Ectodermal cell (in vitro differentiated cells): ENCODE measurements at regions not wholly inside any gene's neighbourhood (a gene's known extent, or its start where the extent isn't known, plus 50 kb on each side); places are given as distances from the start of the nearest gene placed in this dataset.

Experiments used
- H3K27ac ChIP-seq: 2 replicates; pipeline ENCODE4 v1.7.0; 2013; ENCODE audit warnings: mild to moderate bottlenecking, low read depth, low read length; ENCODE audit not compliant: insufficient read depth, poor library complexity, severe bottlenecking
- H3K27me3 ChIP-seq: 2 replicates; pipeline ENCODE4 v1.7.0; 2013; ENCODE audit warnings: mild to moderate bottlenecking, low read length; ENCODE audit not compliant: insufficient read depth, control insufficient read depth, poor library complexity, severe bottlenecking
- H3K36me3 ChIP-seq: one replicate; pipeline ENCODE4 v1.7.0; 2013; ENCODE audit warnings: low read length; ENCODE audit not compliant: control insufficient read depth, insufficient read depth
- H3K4me1 ChIP-seq: one replicate; pipeline ENCODE4 v1.7.0; 2013; ENCODE audit warnings: low read length; ENCODE audit not compliant: control insufficient read depth, insufficient read depth
- H3K4me3 ChIP-seq: 2 replicates; pipeline ENCODE4 v1.7.0; 2013; ENCODE audit warnings: low read depth, low read length, control low read depth; ENCODE audit not compliant: insufficient read depth
- H3K9me3 ChIP-seq: 2 replicates; pipeline ENCODE4 v1.7.0; 2013; ENCODE audit warnings: mild to moderate bottlenecking, low read length, moderate library complexity; ENCODE audit not compliant: control insufficient read depth
- WGBS, 2 experiments: methylation state at CpG; one replicate each; pipeline ENCODE4 v1.1.7; 2013; ENCODE audit warnings: missing lambda C conversion rate in 2 of 2; 5-methylcytosine and 5-hydroxymethylcytosine counted together

DNA sequence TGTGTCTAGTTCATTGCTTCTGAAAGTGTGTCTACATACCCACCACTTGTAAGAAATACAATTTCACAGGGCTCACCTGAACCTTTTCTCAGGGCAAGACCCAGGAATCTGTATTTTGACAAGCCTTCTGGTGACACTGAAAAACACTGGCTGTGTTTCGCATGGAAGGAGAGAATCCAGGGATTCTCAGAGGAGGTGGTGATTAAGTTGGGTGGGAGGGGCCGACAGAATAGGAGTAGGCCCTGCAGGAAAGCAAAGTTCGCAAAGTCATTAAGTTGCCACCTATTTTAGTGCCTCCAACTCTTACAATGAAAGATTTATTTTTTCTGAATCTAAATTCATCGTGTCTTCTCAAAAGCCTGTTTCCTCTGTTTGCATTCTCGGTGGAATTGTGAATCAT, 186.8 kb downstream of the FAT3 start:
- H3K27ac ChIP-seq, result no peak overlapping the region
- peaks cover 9% of the 10 kb centered on the region for H3K4me1 ChIP-seq
- no peaks in the 10 kb centered on the region for H3K27me3 ChIP-seq
- H3K9me3 ChIP-seq, result no peaks in the 10 kb centered on the region
- H3K36me3 ChIP-seq, result no peaks in the 10 kb centered on the region
- WGBS, 2 experiments, result 69 to 79% methylated on average over 4 to 5 of the region's 5 CpGs
- no peak overlapping the region for H3K4me3 ChIP-seq

DNA sequence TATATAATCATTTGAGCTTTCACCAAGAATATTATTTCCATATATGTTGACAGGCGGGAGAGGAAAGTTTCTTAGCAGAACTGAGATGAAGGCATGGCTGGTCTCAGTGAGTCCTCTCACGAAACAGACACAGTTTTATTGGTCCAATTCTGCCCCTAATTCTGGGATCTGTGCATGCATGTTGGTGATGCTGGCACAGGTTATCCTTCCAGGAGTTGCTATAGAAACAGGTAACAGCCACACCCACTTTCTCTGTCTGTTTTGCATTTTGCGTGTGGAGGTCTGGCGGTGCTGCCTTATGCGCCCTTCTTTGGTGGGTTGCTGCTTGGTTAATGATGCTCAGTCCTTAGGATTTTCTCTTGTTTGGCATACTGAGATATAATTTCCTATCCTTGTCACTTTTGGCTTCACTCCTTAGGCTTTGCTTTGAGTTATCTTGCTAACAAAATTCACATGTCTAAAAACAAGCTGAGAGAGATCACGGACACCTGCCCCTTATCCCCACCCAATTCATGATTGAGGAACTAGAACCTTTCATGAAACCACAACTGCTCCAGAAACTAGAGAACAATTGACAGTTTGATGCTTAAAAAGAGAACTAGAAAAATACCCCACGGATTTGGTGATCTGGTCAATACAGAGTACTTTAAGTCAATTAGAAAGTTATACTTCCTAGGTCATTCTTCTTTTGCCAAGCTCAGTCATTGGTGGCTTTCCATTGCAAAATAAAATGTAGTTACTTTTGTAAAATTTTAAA, 189.3 kb downstream of the FAT3 start:
- Histone ChIP-seq H3K36me3 (no peaks in the 10 kb centered on the region), H3K27me3 (no peaks in the 10 kb centered on the region), H3K9me3 (no peaks in the 10 kb centered on the region), H3K27ac (no peak overlapping the region), H3K4me3 (no peak overlapping the region), H3K4me1 (no peaks in the 10 kb centered on the region)
- 94 to 96% methylated on average over 7 of the region's 7 CpGs for WGBS, 2 experiments

DNA sequence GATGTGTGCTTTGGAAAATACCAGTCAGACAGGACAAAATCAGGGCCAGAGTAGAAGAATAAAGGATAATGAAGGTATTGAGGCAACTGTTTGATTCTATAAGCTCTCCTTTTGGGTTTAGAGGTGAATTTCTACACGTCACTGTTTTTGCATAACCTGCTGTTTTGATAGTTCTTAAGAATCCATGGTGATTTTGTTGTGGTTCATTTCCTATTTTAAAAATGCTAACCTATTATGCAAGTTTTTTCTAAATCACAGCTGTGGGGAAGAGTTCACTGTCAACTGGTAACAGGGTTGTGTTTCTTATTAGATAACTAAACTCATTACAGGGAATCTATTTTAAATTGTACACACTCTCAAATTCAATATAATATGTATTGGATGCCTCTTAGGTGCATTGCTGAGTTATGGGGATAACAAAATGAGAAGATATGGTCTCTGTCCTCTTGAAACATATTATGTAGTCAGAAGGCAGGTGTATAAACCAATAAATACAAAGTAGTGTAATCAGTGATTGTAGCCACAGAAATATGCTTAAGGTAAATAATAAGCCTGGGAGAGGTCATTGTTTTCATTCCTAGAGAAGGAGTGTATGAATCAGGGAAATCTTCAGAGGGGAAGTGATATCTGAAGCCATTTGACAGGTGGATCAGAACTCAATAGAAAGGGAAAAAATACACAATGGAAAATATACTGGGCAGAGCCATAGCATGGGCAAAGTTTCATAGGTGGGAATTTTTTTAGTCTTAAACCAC, 192.5 kb downstream of the FAT3 start:
- Histone ChIP-seq H3K27me3 (no peaks in the 10 kb centered on the region), H3K9me3 (no peaks in the 10 kb centered on the region), H3K4me1 (no peaks in the 10 kb centered on the region), H3K4me3 (no peak overlapping the region), H3K27ac (no peak overlapping the region), H3K36me3 (no peaks in the 10 kb centered on the region)
- WGBS, 2 experiments, result 86 to 94% methylated on average over 1 of the region's 1 CpG

DNA sequence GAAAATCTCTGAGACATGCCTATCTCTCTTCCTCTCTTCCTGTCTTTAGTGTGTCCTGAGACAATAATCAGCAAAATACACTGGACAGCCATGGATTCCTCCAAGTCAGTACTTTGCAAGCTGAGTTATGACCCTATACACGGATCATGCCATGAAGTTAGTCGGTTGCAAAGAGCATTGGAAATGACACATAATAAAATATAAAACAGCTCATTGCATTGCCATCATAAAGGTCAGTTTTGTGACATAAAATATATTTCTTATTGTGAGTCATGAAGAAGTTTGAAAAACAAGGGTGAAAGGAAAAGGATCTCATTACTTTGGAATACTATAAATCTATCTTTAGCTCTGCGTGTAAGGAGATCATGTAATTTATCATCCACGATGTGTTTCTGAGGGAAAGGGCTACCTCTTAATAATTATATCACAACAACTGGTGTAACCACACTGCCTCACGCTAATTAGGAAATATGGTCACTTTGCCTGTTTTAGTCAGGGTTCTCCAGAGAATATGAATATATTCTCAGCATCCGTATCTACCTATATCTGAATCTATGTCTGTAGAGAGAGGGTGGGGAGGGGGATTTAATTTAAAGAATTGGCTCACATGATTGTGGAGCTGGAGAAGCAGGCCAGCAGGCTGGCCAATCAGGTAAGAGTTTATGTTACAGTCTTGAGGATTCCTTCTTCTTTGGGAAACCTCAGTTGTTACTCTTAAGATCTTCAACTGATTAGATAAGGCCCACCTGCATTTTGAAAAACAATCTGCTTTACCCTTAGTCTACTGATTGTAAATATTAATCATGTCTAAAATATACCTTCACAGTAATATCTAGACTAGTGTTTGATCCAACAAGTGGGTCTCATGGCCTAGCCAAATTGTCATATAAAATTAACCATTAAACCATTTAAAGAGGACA, 198.8 kb downstream of the FAT3 start:
- WGBS, 2 experiments, result 89 to 95% methylated on average over 4 to 6 of the region's 6 CpGs
- no peaks in the 10 kb centered on the region for H3K27me3 ChIP-seq
- no peak overlapping the region for H3K4me3 ChIP-seq
- no peak overlapping the region for H3K27ac ChIP-seq
- no peaks in the 10 kb centered on the region for H3K36me3 ChIP-seq
- H3K9me3 ChIP-seq, result no peaks in the 10 kb centered on the region
- H3K4me1 ChIP-seq, result no peaks in the 10 kb centered on the region

DNA sequence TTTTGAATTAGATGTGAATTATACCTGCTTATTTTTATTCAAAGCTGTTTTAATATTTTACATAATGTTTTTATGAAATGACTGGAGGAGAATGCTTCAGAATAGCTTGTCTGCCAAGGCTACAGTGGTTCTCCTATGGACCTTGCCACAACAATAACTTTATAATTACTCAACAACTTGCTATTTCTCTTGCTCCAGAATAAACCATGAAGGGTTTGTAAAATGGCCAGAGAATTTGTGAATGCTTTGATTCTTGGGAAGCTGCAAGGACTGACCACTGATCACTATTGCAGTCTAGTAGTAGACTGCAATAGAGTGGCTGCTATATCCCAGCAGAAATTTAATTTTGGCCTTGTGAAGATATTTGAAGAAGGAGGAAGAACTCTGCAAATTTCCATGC, 199.7 kb downstream of the FAT3 start:
- Histone ChIP-seq H3K27me3 (no peaks in the 10 kb centered on the region), H3K4me3 (no peak overlapping the region), H3K4me1 (no peaks in the 10 kb centered on the region), H3K27ac (no peak overlapping the region), H3K9me3 (no peaks in the 10 kb centered on the region), H3K36me3 (no peaks in the 10 kb centered on the region)

DNA sequence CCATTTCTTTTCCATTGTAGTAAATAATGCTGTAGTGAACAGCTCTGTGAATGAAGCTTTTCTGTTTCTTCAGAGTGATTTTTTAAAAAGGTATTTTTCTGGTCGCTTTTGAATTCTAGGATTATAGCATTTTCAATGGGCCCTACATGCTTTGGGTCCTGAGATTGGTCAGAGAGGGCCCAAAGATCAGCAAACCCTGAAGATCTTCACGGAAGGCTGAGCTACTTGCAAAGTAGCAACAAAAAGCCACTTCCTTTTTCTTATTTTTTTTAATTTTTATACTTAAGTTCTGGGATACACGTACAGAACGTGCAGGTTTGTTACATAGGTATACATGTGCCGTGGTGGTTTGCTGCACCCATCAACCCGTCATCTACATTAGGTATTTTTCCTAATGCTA, 200.5 kb downstream of the FAT3 start:
- Histone ChIP-seq H3K27ac (no peak overlapping the region), H3K4me1 (no peaks in the 10 kb centered on the region), H3K27me3 (no peaks in the 10 kb centered on the region), H3K4me3 (no peak overlapping the region), H3K9me3 (no peaks in the 10 kb centered on the region), H3K36me3 (no peaks in the 10 kb centered on the region)
- WGBS, 2 experiments, result 79 to 92% methylated on average over 3 to 6 of the region's 6 CpGs

DNA sequence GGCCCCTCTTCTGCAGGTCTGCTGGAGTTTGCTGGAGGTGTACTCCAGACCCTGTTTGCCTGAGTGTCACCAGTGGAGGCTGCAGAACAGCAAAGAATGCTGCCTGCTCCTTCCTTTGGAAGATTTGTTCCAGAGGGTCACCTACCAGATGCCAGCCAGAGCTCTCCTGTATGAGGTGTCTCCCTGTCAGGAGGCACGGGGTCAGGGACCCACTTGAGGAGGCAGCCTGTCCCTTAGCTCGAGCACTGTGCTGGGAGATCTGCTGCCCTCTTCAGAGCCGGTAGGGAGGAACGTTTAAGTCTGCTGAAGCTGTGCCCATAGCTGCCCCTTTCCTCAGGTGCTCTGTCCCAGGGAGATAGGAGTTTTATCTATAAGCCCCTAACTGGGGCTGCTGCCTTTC, 207.9 kb downstream of the FAT3 start:
- Histone ChIP-seq H3K27me3 (no peaks in the 10 kb centered on the region), H3K36me3 (no peaks in the 10 kb centered on the region), H3K4me1 (no peaks in the 10 kb centered on the region), H3K9me3 (no peaks in the 10 kb centered on the region), H3K27ac (no peak overlapping the region), H3K4me3 (no peak overlapping the region)
- WGBS, 2 experiments, result 85 to 91% methylated on average over 4 of the region's 4 CpGs

DNA sequence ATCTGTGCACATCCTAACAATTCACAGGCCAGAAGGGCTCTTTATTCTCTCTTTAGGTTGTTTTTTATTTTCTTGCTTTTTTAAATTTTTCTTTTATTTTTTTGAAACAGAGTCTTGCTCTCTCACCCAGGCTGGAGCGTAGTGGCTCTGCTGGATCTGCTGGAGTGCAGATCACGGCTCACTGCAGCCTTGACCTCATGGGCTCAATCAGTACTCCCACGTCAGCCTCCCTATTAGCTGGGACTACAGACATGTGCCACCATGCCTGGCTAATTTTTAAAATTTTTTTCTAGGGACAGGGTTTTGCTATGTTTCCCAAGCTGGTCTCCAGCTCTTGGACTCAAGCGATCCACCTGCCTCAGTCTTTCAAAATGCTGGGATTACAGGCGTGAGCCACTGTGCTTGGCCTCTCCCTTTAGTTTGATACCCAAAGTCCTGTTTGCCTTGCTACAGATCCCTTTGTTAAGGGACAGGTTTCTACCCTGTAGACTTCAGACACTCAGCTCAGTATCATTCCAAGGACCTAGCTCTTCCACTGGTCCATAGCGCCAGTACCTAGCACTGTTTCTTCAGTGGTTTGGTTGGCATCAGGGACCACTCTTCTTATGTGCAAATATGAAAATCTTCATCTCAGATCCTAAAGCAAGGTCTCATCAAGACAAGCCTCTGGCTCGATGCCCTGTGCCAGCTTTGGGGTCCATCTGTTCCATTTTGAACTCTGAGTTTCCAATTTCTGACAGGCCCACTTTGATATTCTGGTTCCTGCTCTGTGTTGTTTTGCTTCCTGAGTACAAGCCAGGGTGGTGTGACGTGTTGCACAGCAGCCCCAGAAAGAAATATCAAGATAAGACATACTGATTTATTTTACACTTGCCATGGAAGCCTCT, 211.7 kb downstream of the FAT3 start:
- H3K4me3 ChIP-seq, result no peak overlapping the region
- no peak overlapping the region for H3K27ac ChIP-seq

DNA sequence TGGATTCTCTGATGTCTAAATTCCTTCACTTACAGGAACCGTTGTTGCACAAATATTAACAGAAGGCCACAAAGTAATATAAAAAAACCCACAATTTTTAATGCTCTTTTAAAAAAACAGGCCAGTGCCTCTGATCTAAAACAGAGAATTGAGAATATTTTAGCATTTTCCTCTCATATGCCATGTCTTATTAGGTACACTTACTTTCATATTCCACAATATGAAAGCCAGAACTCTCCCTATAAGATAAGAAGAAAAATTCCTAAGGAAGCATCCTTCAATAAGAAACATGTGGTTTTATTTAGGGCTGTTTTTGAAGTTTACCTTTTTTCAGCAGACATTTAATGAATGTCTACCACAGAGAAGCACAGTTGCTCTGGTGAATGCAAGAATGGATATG, 214.5 kb downstream of the FAT3 start:
- 80 to 90% methylated on average over 1 of the region's 1 CpG for WGBS, 2 experiments
- Histone ChIP-seq H3K4me1 (peaks cover 14% of the 10 kb centered on the region), H3K27me3 (no peaks in the 10 kb centered on the region), H3K27ac (no peak overlapping the region), H3K36me3 (no peaks in the 10 kb centered on the region), H3K4me3 (no peak overlapping the region), H3K9me3 (no peaks in the 10 kb centered on the region)

More for the DNA sequence above, 211.7 kb downstream of the FAT3 start:
- Histone ChIP-seq H3K36me3 (no peaks in the 10 kb centered on the region), H3K9me3 (no peaks in the 10 kb centered on the region), H3K27me3 (no peaks in the 10 kb centered on the region), H3K4me1 (peaks cover 13% of the 10 kb centered on the region)
- 91 to 95% methylated on average over 8 of the region's 8 CpGs for WGBS, 2 experiments
